K562 (cell line): ENCODE measurements at regions not wholly inside any gene's neighbourhood (a gene's known extent, or its start where the extent isn't known, plus 50 kb on each side); places are given as distances from the start of the nearest gene placed in this dataset.

Source experiments
- ATAC-seq: fragments of 200-7000 bp; cut with Tn5 transposase; 3 replicates; pipeline ENCODE4 v1.9.1; 2020; ENCODE audit warnings: moderate library complexity
- BruUV-seq: library from RNA; stranded (reverse); fragments of 400-500 nt; replicated peaks from 2 replicates; lab custom pipeline; 2021; lab: Mats Ljungman, UMichigan
- CTCF ChIA-PET: fragments of 300-600 bp; formaldehyde crosslinking; extraction: SDS; loops from one replicate; lab custom pipeline; 2021; ENCODE audit warnings: low intra/inter-chr PET ratio; lab: Yijun Ruan, JAX
- POLR2A ChIA-PET: fragments of 300-600, 350-650 bp; sonication (Branson Sonifier 250); formaldehyde crosslinking; extraction: SDS; loops from one replicate; lab custom pipeline; 2021; ENCODE audit warnings: antibody characterized with exemption, inconsistent platforms; lab: Yijun Ruan, JAX
- DNase-seq, 4 experiments: peaks; one replicate each; pipeline versions ENCODE4 v3.0.0 to v3.0.0-alpha.2; 2011 to 2018; ENCODE audit warnings: low spot score in 3 of 4, mixed read lengths in 3 of 4; ENCODE audit errors: extremely low read depth in 1 of 4
- FAIRE-seq: peaks from 2 replicates; lab custom pipeline; 2011; peaks lifted over from hg19 to GRCh38; lab: Jason Lieb, UNC
- H2AFZ ChIP-seq: 2 replicates; pipeline ENCODE4 v1.6.0; 2011; ENCODE audit warnings: low read depth, low read length, control low read depth, inconsistent platforms
- H3K27ac ChIP-seq: fragments of 200-600 bp; 3 replicates; pipeline ENCODE4 v1.8.0; 2011; ENCODE audit warnings: low read depth, mild to moderate bottlenecking, control low read depth, inconsistent platforms, low read length, moderate library complexity, mixed read lengths; ENCODE audit errors: extremely low read depth
- H3K27me3 ChIP-seq, 2 experiments: fragments of 300-600 bp in 1 of 2; 2 replicates in 1 of 2; 3 replicates in 1 of 2; pipeline versions ENCODE4 v1.6.0 to v1.8.0; 2011; ENCODE audit warnings: inconsistent platforms in 2 of 2, low read length in 2 of 2, mild to moderate bottlenecking in 1 of 2, mixed read lengths in 1 of 2, moderate library complexity in 1 of 2; ENCODE audit not compliant: control insufficient read depth in 2 of 2, insufficient read depth in 2 of 2
- H3K36me3 ChIP-seq: fragments of 300-600 bp; 3 replicates; pipeline ENCODE4 v1.8.0; 2011; ENCODE audit warnings: mild to moderate bottlenecking, low read length, inconsistent platforms; ENCODE audit not compliant: control insufficient read depth, insufficient read depth
- H3K4me1 ChIP-seq, 2 experiments: fragments of 200-600 bp in 1 of 2; replicated peaks in 1 of 2; 2 replicates in 1 of 2; 3 replicates in 1 of 2; pipeline versions ENCODE4 v1.5.1 to v1.8.0; 2011; ENCODE audit warnings: inconsistent platforms in 2 of 2, low read length in 2 of 2, mild to moderate bottlenecking in 1 of 2, mixed read lengths in 1 of 2, moderate library complexity in 1 of 2; ENCODE audit not compliant: control insufficient read depth in 2 of 2, insufficient read depth in 2 of 2
- H3K4me2 ChIP-seq: 2 replicates; pipeline ENCODE4 v1.6.1; 2011; ENCODE audit warnings: low read length, control low read depth, inconsistent platforms, mixed read lengths; ENCODE audit not compliant: insufficient read depth
- H3K4me3 ChIP-seq: fragments of 200-600 bp; sonication (generic), shearing (Covaris generic); 2 replicates; pipeline ENCODE4 v1.5.1; 2016; ENCODE audit warnings: control low read depth, inconsistent platforms
- H3K79me2 ChIP-seq: fragments of 200-600 bp; 3 replicates; pipeline ENCODE4 v1.8.0; 2011; ENCODE audit warnings: low read length, inconsistent platforms; ENCODE audit not compliant: control insufficient read depth, insufficient read depth
- H3K9ac ChIP-seq, 2 experiments: 2 replicates each; pipeline versions ENCODE4 v1.6.0 to v1.6.1; 2011; ENCODE audit warnings: low read depth in 2 of 2, low read length in 2 of 2, control low read depth in 1 of 2, inconsistent platforms in 1 of 2, mild to moderate bottlenecking in 1 of 2, mixed read lengths in 1 of 2; ENCODE audit not compliant: insufficient read depth in 1 of 2
- H3K9me1 ChIP-seq: one replicate; pipeline ENCODE4 v1.6.0; 2011; ENCODE audit warnings: inconsistent platforms, mild to moderate bottlenecking, low read length, moderate library complexity; ENCODE audit not compliant: control insufficient read depth, insufficient read depth
- H3K9me3 ChIP-seq: replicated peaks from 2 replicates; pipeline ENCODE4 v1.5.1; 2011; ENCODE audit warnings: low read depth, low read length, inconsistent platforms; ENCODE audit not compliant: control insufficient read depth, insufficient read depth
- H4K20me1 ChIP-seq: replicated peaks from 2 replicates; pipeline ENCODE4 v1.6.1; 2011; ENCODE audit warnings: low read length, inconsistent platforms, mixed read lengths; ENCODE audit not compliant: control insufficient read depth, insufficient read depth
- ARID2 ChIP-seq: fragments of 450-650 bp; IDR thresholded peaks from 2 replicates; pipeline ENCODE4 v1.6.1; 2017; ENCODE audit warnings: antibody characterized with exemption, mild to moderate bottlenecking
- ASH1L ChIP-seq: fragments of 450-650 bp; IDR thresholded peaks from 2 replicates; pipeline ENCODE4 v1.6.1; 2018; ENCODE audit warnings: borderline replicate concordance, mild to moderate bottlenecking, low read depth; ENCODE audit not compliant: partially characterized antibody
- CEBPB ChIP-seq: fragments of 450-650 bp; IDR thresholded peaks from 2 replicates; pipeline ENCODE4 v1.6.1; 2016; ENCODE audit warnings: missing genetic modification characterization, missing compliant biosample characterization
- E2F3 ChIP-seq: fragments of 250-450 bp; sonication (Bioruptor Pico); IDR thresholded peaks from 2 replicates; pipeline ENCODE4 v1.4.0; 2020; ENCODE audit warnings: mild to moderate bottlenecking
- HEY1 ChIP-seq: fragments of 250-450 bp; sonication (Bioruptor Pico); IDR thresholded peaks from 2 replicates; pipeline ENCODE4 v1.5.0; 2020; ENCODE audit warnings: mild to moderate bottlenecking, moderate library complexity, borderline replicate concordance
- ID3 ChIP-seq, 2 experiments: fragments of 250-450 bp in 1 of 2; fragments of 450-650 bp in 1 of 2; sonication (Bioruptor Pico) in 1 of 2; IDR thresholded peaks; 2 replicates each; pipeline versions ENCODE4 v1.6.1 to v1.8.0; 2016 to 2021; ENCODE audit warnings: mild to moderate bottlenecking in 2 of 2, moderate library complexity in 2 of 2, missing compliant biosample characterization in 1 of 2, missing genetic modification characterization in 1 of 2
- PTTG1 ChIP-seq: fragments of 450-650 bp; IDR thresholded peaks from 2 replicates; pipeline ENCODE4 v1.6.1; 2016; ENCODE audit warnings: low read depth, mild to moderate bottlenecking, missing genetic modification characterization, missing compliant biosample characterization
- ZNF717 ChIP-seq: fragments of 250-450 bp; sonication (Bioruptor Pico); IDR thresholded peaks from 2 replicates; pipeline ENCODE4 v1.5.0; 2021
- WGBS: fragments of 100-300 bp; shearing (Covaris generic); methylation state at CpG from one replicate; pipeline ENCODE4 v1.1.6; 2016; ENCODE audit warnings: low coverage, mixed read lengths; ENCODE audit not compliant: insufficient coverage; ENCODE audit errors: missing lambda C conversion rate; 5-methylcytosine and 5-hydroxymethylcytosine counted together
- in situ Hi-C: fragments of 300-500 bp; cut with MboI; formaldehyde crosslinking; loops from 4 replicates; pipeline ENCODE4 v1.15.0; 2018; ENCODE audit warnings: inconsistent platforms, mixed read lengths
- intact Hi-C: fragments of 100-400 bp; cut with micrococcal nuclease; formaldehyde crosslinking; loops from 2 replicates; pipeline ENCODE4 v1.14.2; 2022
- TF ChIP-seq, protein P1 (sequence below): fragments of 250-450 bp; sonication (Bioruptor Pico); IDR thresholded peaks from 2 replicates; pipeline ENCODE4 v1.4.0; 2020; ENCODE audit warnings: mild to moderate bottlenecking, moderate library complexity, borderline replicate concordance
- TF ChIP-seq, protein P2 (sequence below): sonication (generic); formaldehyde crosslinking; IDR thresholded peaks from 2 replicates; pipeline ENCODE4 v1.9.0; 2022; ENCODE audit warnings: mild to moderate bottlenecking, missing genetic modification reagents
- TF ChIP-seq, protein P3 (sequence below): fragments of 450-650 bp; formaldehyde crosslinking; IDR thresholded peaks from 2 replicates; pipeline ENCODE4 v1.4.0; 2020; ENCODE audit warnings: mild to moderate bottlenecking, moderate library complexity
- TF ChIP-seq, protein P4 (sequence below): fragments of 450-650 bp; IDR thresholded peaks from 2 replicates; pipeline ENCODE4 v1.6.1; 2016

DNA sequence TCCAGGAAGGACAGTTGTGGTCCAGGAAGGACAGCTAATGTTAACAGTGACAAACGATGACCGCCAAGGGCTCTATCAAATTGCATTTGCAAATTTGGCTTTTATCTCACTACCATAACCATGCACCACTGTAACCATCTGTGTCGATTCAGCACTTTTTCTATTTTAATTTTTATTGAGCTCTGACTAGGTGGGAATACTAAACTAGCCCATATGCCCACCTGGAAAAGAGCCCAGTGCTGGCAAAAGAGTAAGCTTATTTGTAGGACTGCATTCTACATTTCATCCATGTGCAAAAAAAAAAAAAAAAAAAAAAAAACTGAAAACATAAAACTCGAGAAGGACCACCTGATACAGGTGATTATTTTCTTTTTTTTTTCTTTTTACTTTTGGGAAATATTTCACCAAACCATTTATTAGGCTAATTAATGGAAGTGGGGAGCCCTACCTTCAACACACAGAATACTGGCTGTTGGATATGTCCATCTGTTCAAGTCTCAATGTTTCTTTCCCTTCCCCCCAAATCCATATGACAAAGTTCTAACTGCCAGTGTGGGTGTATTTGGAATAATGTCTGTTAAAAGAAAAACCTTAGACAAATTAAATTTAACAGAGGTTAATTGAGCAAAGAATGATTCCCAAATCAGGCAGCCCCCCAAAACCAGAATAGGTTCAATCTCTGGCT is 99.5 kb upstream of the MXRA5 start (continued):
- TF ChIP-seq, protein P1, sequence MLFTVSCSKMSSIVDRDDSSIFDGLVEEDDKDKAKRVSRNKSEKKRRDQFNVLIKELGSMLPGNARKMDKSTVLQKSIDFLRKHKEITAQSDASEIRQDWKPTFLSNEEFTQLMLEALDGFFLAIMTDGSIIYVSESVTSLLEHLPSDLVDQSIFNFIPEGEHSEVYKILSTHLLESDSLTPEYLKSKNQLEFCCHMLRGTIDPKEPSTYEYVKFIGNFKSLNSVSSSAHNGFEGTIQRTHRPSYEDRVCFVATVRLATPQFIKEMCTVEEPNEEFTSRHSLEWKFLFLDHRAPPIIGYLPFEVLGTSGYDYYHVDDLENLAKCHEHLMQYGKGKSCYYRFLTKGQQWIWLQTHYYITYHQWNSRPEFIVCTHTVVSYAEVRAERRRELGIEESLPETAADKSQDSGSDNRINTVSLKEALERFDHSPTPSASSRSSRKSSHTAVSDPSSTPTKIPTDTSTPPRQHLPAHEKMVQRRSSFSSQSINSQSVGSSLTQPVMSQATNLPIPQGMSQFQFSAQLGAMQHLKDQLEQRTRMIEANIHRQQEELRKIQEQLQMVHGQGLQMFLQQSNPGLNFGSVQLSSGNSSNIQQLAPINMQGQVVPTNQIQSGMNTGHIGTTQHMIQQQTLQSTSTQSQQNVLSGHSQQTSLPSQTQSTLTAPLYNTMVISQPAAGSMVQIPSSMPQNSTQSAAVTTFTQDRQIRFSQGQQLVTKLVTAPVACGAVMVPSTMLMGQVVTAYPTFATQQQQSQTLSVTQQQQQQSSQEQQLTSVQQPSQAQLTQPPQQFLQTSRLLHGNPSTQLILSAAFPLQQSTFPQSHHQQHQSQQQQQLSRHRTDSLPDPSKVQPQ (CRISPR knock-in tag) = no peak

DNA sequence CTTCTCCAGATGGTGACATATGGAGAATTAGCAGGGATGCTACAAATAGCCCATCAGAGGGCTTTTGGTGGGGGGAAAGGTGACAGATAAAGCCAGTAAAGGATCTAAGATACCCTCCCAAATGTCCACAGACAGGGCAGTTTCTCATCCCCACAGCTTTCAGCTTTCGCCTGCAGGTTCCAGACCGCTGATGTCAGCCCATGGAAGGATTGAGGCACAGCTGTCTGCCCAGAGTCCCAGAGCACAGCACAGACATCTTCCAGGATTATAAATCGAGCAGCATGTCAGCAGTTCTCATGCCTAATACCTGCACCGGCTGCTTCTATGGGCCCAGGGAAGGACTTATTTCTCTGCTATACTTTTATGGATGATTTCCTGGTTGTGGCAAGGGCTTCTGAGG is 96.7 kb upstream of the MXRA5 start:
- ChIA-PET POLR2A (no interaction called here), CTCF (no interaction called here)
- H3K27ac ChIP-seq = no peak overlapping the region
- H3K79me2 ChIP-seq = no peaks in the 10 kb centered on the region
- H3K36me3 ChIP-seq = no peaks in the 10 kb centered on the region
- no peaks in the 10 kb centered on the region for H4K20me1 ChIP-seq
- no TSS peak for BruUV-seq
- H3K4me1 ChIP-seq = no peaks in the 10 kb centered on the region
- WGBS = 0% methylated on average over 4 of the region's 4 CpGs
- H3K4me3 ChIP-seq = no peak overlapping the region
- intact Hi-C loops = no loop called here
- ATAC-seq (no peak), DNase-seq (no peak), FAIRE-seq (no peak)
- no peaks in the 10 kb centered on the region for H3K9me1 ChIP-seq
- in situ Hi-C loops = no loop called here
- H2AFZ ChIP-seq = no peak overlapping the region
- no peaks in the 10 kb centered on the region for H3K9me3 ChIP-seq
- no peak overlapping the region for H3K9ac ChIP-seq
- no peaks in the 10 kb centered on the region for H3K27me3 ChIP-seq
- H3K4me2 ChIP-seq = no peak overlapping the region
- TF ChIP-seq, protein P2, sequence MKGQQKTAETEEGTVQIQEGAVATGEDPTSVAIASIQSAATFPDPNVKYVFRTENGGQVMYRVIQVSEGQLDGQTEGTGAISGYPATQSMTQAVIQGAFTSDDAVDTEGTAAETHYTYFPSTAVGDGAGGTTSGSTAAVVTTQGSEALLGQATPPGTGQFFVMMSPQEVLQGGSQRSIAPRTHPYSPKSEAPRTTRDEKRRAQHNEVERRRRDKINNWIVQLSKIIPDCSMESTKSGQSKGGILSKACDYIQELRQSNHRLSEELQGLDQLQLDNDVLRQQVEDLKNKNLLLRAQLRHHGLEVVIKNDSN (CRISPR knock-in tag) = no peak
- no peak for TF ChIP-seq PTTG1 (tag)
- no peak for TF ChIP-seq ZNF717
- TF ChIP-seq HEY1 = no peak
- no peak for TF ChIP-seq ASH1L
- no peak for TF ChIP-seq ARID2
- no peak for TF ChIP-seq E2F3
- TF ChIP-seq, protein P3, sequence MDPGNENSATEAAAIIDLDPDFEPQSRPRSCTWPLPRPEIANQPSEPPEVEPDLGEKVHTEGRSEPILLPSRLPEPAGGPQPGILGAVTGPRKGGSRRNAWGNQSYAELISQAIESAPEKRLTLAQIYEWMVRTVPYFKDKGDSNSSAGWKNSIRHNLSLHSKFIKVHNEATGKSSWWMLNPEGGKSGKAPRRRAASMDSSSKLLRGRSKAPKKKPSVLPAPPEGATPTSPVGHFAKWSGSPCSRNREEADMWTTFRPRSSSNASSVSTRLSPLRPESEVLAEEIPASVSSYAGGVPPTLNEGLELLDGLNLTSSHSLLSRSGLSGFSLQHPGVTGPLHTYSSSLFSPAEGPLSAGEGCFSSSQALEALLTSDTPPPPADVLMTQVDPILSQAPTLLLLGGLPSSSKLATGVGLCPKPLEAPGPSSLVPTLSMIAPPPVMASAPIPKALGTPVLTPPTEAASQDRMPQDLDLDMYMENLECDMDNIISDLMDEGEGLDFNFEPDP (CRISPR knock-in tag) = no peak
- no peak for TF ChIP-seq ID3 (CRISPR knock-in tag; IDR thresholded peaks at IDR 0.05)
- TF ChIP-seq ID3 (tag; IDR thresholded peaks at IDR 0.05) = no peak
- TF ChIP-seq, protein P4, sequence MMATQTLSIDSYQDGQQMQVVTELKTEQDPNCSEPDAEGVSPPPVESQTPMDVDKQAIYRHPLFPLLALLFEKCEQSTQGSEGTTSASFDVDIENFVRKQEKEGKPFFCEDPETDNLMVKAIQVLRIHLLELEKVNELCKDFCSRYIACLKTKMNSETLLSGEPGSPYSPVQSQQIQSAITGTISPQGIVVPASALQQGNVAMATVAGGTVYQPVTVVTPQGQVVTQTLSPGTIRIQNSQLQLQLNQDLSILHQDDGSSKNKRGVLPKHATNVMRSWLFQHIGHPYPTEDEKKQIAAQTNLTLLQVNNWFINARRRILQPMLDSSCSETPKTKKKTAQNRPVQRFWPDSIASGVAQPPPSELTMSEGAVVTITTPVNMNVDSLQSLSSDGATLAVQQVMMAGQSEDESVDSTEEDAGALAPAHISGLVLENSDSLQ = no peak
- TF ChIP-seq CEBPB (tag) = no peak
